GM18909 (cell line): ENCODE measurements at regions not wholly inside any gene's neighbourhood (a gene's known extent, or its start where the extent isn't known, plus 50 kb on each side); places are given as distances from the start of the nearest gene placed in this dataset.

Experiments
- ATAC-seq: cut with Tn5 transposase; IDR thresholded peaks from one replicate; pipeline ENCODE4 v1.9.1; 2021; ENCODE audit warnings: mild to moderate bottlenecking; ENCODE audit not compliant: unreplicated experiment, poor library complexity

GRCh38 chr21:22941779-22942490, 1943.7 kb downstream of the NCAM2 start:
- ATAC-seq = no peak

- no peak for ATAC-seq
Measured at GRCh38 chr21:22955559-22955958, 1957.3 kb downstream of the NCAM2 start.

- no peak for ATAC-seq
Measured at GRCh38 chr21:22961258-22961657, 1963.0 kb downstream of the NCAM2 start.

GRCh38 chr21:22965455-22966135, 1967.4 kb downstream of the NCAM2 start:
- ATAC-seq = no peak

- no peak for ATAC-seq
Measured at GRCh38 chr21:22981819-22982218, 1983.6 kb downstream of the NCAM2 start.

GRCh38 chr21:22993144-22993543, 1994.9 kb downstream of the NCAM2 start:
- ATAC-seq = no peak

- ATAC-seq = no peak
Measured at GRCh38 chr21:22993822-22994574, 1995.8 kb downstream of the NCAM2 start.

GRCh38 chr21:23003951-23004350, 2005.7 kb downstream of the NCAM2 start:
- ATAC-seq = no peak

GRCh38 chr21:23008601-23009202, 2010.5 kb downstream of the NCAM2 start:
- no peak for ATAC-seq

GRCh38 chr21:23009360-23009759, 2011.2 kb downstream of the NCAM2 start:
- no peak for ATAC-seq

- ATAC-seq = no peak
Measured at GRCh38 chr21:23014021-23014420, 2015.8 kb downstream of the NCAM2 start.

- ATAC-seq = no peak
Measured at GRCh38 chr21:23016617-23017016, 2018.4 kb downstream of the NCAM2 start.

GRCh38 chr21:23017989-23018388, 2019.8 kb downstream of the NCAM2 start:
- no peak for ATAC-seq

GRCh38 chr21:23020969-23021368, 2022.8 kb downstream of the NCAM2 start:
- no peak for ATAC-seq

GRCh38 chr21:23021481-23021880, 2023.3 kb downstream of the NCAM2 start:
- no peak for ATAC-seq

- ATAC-seq = no peak
Measured at GRCh38 chr21:23026878-23027277, 2028.7 kb downstream of the NCAM2 start.

- no peak for ATAC-seq
Measured at GRCh38 chr21:23039846-23040245, 2041.6 kb downstream of the NCAM2 start.

GRCh38 chr21:23045955-23046354, 2047.7 kb downstream of the NCAM2 start:
- ATAC-seq = no peak

GRCh38 chr21:23067672-23068071, 2069.5 kb downstream of the NCAM2 start:
- ATAC-seq = no peak

GRCh38 chr21:23083242-23083641, 2085.0 kb downstream of the NCAM2 start:
- ATAC-seq = no peak

- ATAC-seq = no peak
Measured at GRCh38 chr21:23093259-23093658, 2095.1 kb downstream of the NCAM2 start.
